ENCODE measurements at regions not wholly inside any gene's neighbourhood (a gene's known extent, or its start where the extent isn't known, plus 50 kb on each side); places are given as distances from the start of the nearest gene placed in this dataset.
"Not testable (repeated sequence)": the region's sequence is repeated elsewhere in the genome, so short reads cannot be mapped to it uniquely, and the experiment has no call there.

GRCh38 chr16:34803683-34804416 lies 1344.4 kb downstream of the TP53TG3F start:
- Histone ChIP-seq H2AK5ac (ENCODE audit: insufficient read length, low read length) (no peak overlapping the region), H4K91ac (ENCODE audit: insufficient read length, low read depth, low read length) (no peak overlapping the region), H3K4me1 (ENCODE audit: insufficient read depth, low read length) (no peaks in the 10 kb centered on the region), H3K27ac (ENCODE audit: insufficient read length, low read depth, low read length) (no peak overlapping the region), H3K23ac (ENCODE audit: insufficient read length, low read depth, low read length) (no peak overlapping the region), H3K56ac (ENCODE audit: insufficient read length, low read depth, low read length) (no peak overlapping the region), H4K5ac (ENCODE audit: insufficient read length, low read depth, low read length) (no peak overlapping the region), H3K9ac (ENCODE audit: extremely low read depth, insufficient read length, low read length) (no peak overlapping the region), H3T11ph (ENCODE audit: low read length) (no peak overlapping the region), H2BK12ac (ENCODE audit: insufficient read length, low read depth, low read length) (no peak overlapping the region), H2BK15ac (ENCODE audit: low read depth, low read length) (no peak overlapping the region), H3K79me2 (ENCODE audit: insufficient read depth, low read length) (no peaks in the 10 kb centered on the region), H3K9me3 (ENCODE audit: control insufficient read depth, low read depth, low read length) (peaks cover 13% of the 10 kb centered on the region), H3K18ac (ENCODE audit: insufficient read length, low read depth, low read length) (no peak overlapping the region), H2BK20ac (ENCODE audit: low read depth, low read length, poor library complexity, severe bottlenecking) (no peak overlapping the region), H3K79me1 (ENCODE audit: insufficient read depth, low read depth, low read length, poor library complexity, severe bottlenecking) (no peaks in the 10 kb centered on the region), H3K27me3 (ENCODE audit: insufficient read depth, low read length) (no peaks in the 10 kb centered on the region), H2AFZ (ENCODE audit: low read length) (no peak overlapping the region), H3K23me2 (ENCODE audit: insufficient read length, low read depth, low read length, poor library complexity, severe bottlenecking) (no peaks in the 10 kb centered on the region), H2BK120ac (ENCODE audit: low read depth, low read length, poor library complexity, severe bottlenecking) (no peak overlapping the region), H4K20me1 (ENCODE audit: control insufficient read depth, insufficient read depth, insufficient read length) (no peaks in the 10 kb centered on the region), H3K14ac (ENCODE audit: insufficient read depth, low read length) (no peak overlapping the region), H3K4ac (ENCODE audit: low read depth, low read length) (no peak overlapping the region), H4K8ac (replicated peaks; ENCODE audit: insufficient read length, low read depth, low read length) (no peak overlapping the region), H3K4me2 (ENCODE audit: insufficient read depth, insufficient read length, low read length) (no peak overlapping the region), H2BK5ac (ENCODE audit: insufficient read length, low read length) (no peak overlapping the region)
- peaks cover 0 to 4% (median 2%) of the 10 kb centered on the region in 3 experiments; a peak in 5 of 7 replicates for H3K36me3 Mint-ChIP-seq (ENCODE audit: insufficient read depth in 1 of 3, low read depth in 3 of 3)
- WGBS (ENCODE audit: extremely low coverage, insufficient read length, low lambda C conversion rate) = no CpG with 5 or more reads among the region's 44 CpGs
- H3K9me3 Mint-ChIP-seq = peaks cover 48 to 55% of the 10 kb centered on the region in 2 experiments
- no peak overlapping the region for H3K27ac Mint-ChIP-seq
- DNase-seq = no peak
- H3K4me1 Mint-ChIP-seq = no peaks in the 10 kb centered on the region
- H3K27me3 Mint-ChIP-seq (ENCODE audit: low read depth) = no peaks in the 10 kb centered on the region; the same call in 1 of the 2 replicates
- no peak overlapping the region for H3K4me3 Mint-ChIP-seq
- TF ChIP-seq, protein P1, sequence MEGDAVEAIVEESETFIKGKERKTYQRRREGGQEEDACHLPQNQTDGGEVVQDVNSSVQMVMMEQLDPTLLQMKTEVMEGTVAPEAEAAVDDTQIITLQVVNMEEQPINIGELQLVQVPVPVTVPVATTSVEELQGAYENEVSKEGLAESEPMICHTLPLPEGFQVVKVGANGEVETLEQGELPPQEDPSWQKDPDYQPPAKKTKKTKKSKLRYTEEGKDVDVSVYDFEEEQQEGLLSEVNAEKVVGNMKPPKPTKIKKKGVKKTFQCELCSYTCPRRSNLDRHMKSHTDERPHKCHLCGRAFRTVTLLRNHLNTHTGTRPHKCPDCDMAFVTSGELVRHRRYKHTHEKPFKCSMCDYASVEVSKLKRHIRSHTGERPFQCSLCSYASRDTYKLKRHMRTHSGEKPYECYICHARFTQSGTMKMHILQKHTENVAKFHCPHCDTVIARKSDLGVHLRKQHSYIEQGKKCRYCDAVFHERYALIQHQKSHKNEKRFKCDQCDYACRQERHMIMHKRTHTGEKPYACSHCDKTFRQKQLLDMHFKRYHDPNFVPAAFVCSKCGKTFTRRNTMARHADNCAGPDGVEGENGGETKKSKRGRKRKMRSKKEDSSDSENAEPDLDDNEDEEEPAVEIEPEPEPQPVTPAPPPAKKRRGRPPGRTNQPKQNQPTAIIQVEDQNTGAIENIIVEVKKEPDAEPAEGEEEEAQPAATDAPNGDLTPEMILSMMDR (conservative IDR thresholded peaks at IDR 0.05) = no peak

- not testable (repeated sequence) for H3K27me3 ChIP-seq (ENCODE audit: insufficient read depth, low read length); H3K4me1 ChIP-seq (ENCODE audit: insufficient read depth, low read length); H3K56ac ChIP-seq (ENCODE audit: insufficient read length, low read depth, low read length); H2AK5ac ChIP-seq (ENCODE audit: insufficient read length, low read length); H4K5ac ChIP-seq (ENCODE audit: insufficient read length, low read depth, low read length); H3K4me3 Mint-ChIP-seq; H4K8ac ChIP-seq (replicated peaks; ENCODE audit: insufficient read length, low read depth, low read length); H3K36me3 Mint-ChIP-seq (ENCODE audit: insufficient read depth in 1 of 3, low read depth in 3 of 3); H4K91ac ChIP-seq (ENCODE audit: insufficient read length, low read depth, low read length); H3K79me2 ChIP-seq (ENCODE audit: insufficient read depth, low read length); DNase-seq; H3K23me2 ChIP-seq (ENCODE audit: insufficient read length, low read depth, low read length, poor library complexity, severe bottlenecking); H3K27ac ChIP-seq (ENCODE audit: insufficient read length, low read depth, low read length); H2BK15ac ChIP-seq (ENCODE audit: low read depth, low read length); H3K27ac Mint-ChIP-seq; H4K20me1 ChIP-seq (ENCODE audit: control insufficient read depth, insufficient read depth, insufficient read length); H2BK12ac ChIP-seq (ENCODE audit: insufficient read length, low read depth, low read length); H3K23ac ChIP-seq (ENCODE audit: insufficient read length, low read depth, low read length); H3K4me1 Mint-ChIP-seq; H3K4me2 ChIP-seq (ENCODE audit: insufficient read depth, insufficient read length, low read length); H3K4ac ChIP-seq (ENCODE audit: low read depth, low read length); H3K14ac ChIP-seq (ENCODE audit: insufficient read depth, low read length); H2AFZ ChIP-seq (ENCODE audit: low read length); H3K27me3 Mint-ChIP-seq (ENCODE audit: low read depth); H3T11ph ChIP-seq (ENCODE audit: low read length); H3K9ac ChIP-seq (ENCODE audit: extremely low read depth, insufficient read length, low read length); H2BK20ac ChIP-seq (ENCODE audit: low read depth, low read length, poor library complexity, severe bottlenecking); H2BK120ac ChIP-seq (ENCODE audit: low read depth, low read length, poor library complexity, severe bottlenecking); H3K79me1 ChIP-seq (ENCODE audit: insufficient read depth, low read depth, low read length, poor library complexity, severe bottlenecking); H3K18ac ChIP-seq (ENCODE audit: insufficient read length, low read depth, low read length); H2BK5ac ChIP-seq (ENCODE audit: insufficient read length, low read length)
- 100% methylated on average over 1 of the region's 1 CpG for WGBS (ENCODE audit: extremely low coverage, insufficient read length, low lambda C conversion rate)
- peaks cover 13% of the 10 kb centered on the region for H3K9me3 ChIP-seq (ENCODE audit: control insufficient read depth, low read depth, low read length)
- peaks cover 28 to 37% of the 10 kb centered on the region in 2 experiments for H3K9me3 Mint-ChIP-seq
Observed at GRCh38 chr16:34806992-34807644, 1347.7 kb downstream of the TP53TG3F start.

Measured in H9 (cell line).